K562 (cell line): ENCODE measurements at regions not wholly inside any gene's neighbourhood (a gene's known extent, or its start where the extent isn't known, plus 50 kb on each side); places are given as distances from the start of the nearest gene placed in this dataset.
A peak's percentile ranks its signal among the peaks of the same experiment; 100 is the strongest.

ENCODE experiments used
- BCL6 ChIP-seq: fragments of 250-450 bp; sonication (Bioruptor Pico); IDR thresholded peaks from 2 replicates; pipeline ENCODE4 v1.4.0; 2020
- BRCA1 ChIP-seq, 2 experiments: fragments of 450-650 bp in 1 of 2; sonication (generic) in 1 of 2; formaldehyde crosslinking in 1 of 2; IDR thresholded peaks; 2 replicates each; pipeline versions ENCODE4 v1.5.0 to v1.6.1; 2017 to 2020; ENCODE audit warnings: mild to moderate bottlenecking in 1 of 2, missing genetic modification reagents in 1 of 2
- CBFA2T2 ChIP-seq: fragments of 450-650 bp; conservative IDR thresholded peaks from 2 replicates; pipeline ENCODE4 v1.6.1; 2017; ENCODE audit warnings: mild to moderate bottlenecking
- CHD2 ChIP-seq: IDR thresholded peaks from 2 replicates; pipeline ENCODE4 v1.6.1; 2011; ENCODE audit warnings: low read depth, low read length
- ELF1 ChIP-seq: fragments of 200-800 bp; sonication (Bioruptor generic); IDR thresholded peaks from 2 replicates; pipeline ENCODE4 v1.6.1; 2016; ENCODE audit warnings: missing genetic modification characterization, missing compliant biosample characterization
- EZH2 ChIP-seq: IDR thresholded peaks from 2 replicates; pipeline ENCODE4 v1.6.1; 2012; ENCODE audit warnings: low read depth, mild to moderate bottlenecking, inconsistent platforms, low read length, borderline replicate concordance
- IRF9 ChIP-seq: fragments of 450-650 bp; IDR thresholded peaks from 2 replicates; pipeline ENCODE4 v1.6.1; 2016; ENCODE audit warnings: missing biosample characterization, missing genetic modification characterization
- KDM1A ChIP-seq, 2 experiments: fragments of 450-650 bp; IDR thresholded peaks; 2 replicates each; pipeline ENCODE4 v1.6.1; 2016; ENCODE audit warnings: mild to moderate bottlenecking in 2 of 2
- PHF8 ChIP-seq: fragments of 200-600 bp; sonication (generic); IDR thresholded peaks from 2 replicates; pipeline ENCODE4 v1.6.1; 2012; ENCODE audit warnings: mixed run types, mild to moderate bottlenecking, inconsistent platforms, low read length, moderate library complexity, borderline replicate concordance
- PHTF2 ChIP-seq: fragments of 250-450 bp; sonication (Bioruptor Pico); IDR thresholded peaks from 2 replicates; pipeline ENCODE4 v1.5.0; 2021; ENCODE audit warnings: mild to moderate bottlenecking
- POLR2B ChIP-seq: fragments of 450-650 bp; IDR thresholded peaks from 2 replicates; pipeline ENCODE4 v1.6.1; 2018; ENCODE audit warnings: low read depth; ENCODE audit not compliant: partially characterized antibody
- RFX7 ChIP-seq: fragments of 250-450 bp; sonication (Bioruptor Pico); IDR thresholded peaks from 2 replicates; pipeline ENCODE4 v1.5.1; 2021; ENCODE audit warnings: mild to moderate bottlenecking
- RREB1 ChIP-seq: fragments of 250-450 bp; sonication (Bioruptor Pico); IDR thresholded peaks from 2 replicates; pipeline ENCODE4 v1.4.0; 2020
- SAFB ChIP-seq: fragments of 200-400 bp; formaldehyde crosslinking; IDR thresholded peaks from 2 replicates; pipeline ENCODE4 v1.6.1; 2017; ENCODE audit warnings: low read depth, low read length, borderline replicate concordance
- ZBTB26 ChIP-seq: fragments of 450-650 bp; formaldehyde crosslinking; IDR thresholded peaks from 2 replicates; pipeline ENCODE4 v1.4.0; 2022; ENCODE audit warnings: missing genetic modification characterization
- ZFPM2 ChIP-seq: fragments of 250-450 bp; sonication (Bioruptor Pico); IDR thresholded peaks from 2 replicates; pipeline ENCODE4 v1.5.1; 2022; ENCODE audit warnings: mild to moderate bottlenecking
- TF ChIP-seq, protein P1 (sequence below): sonication (generic); formaldehyde crosslinking; IDR thresholded peaks from 2 replicates; pipeline ENCODE4 v1.8.1; 2023; ENCODE audit warnings: mild to moderate bottlenecking, missing genetic modification reagents
- TF ChIP-seq, protein P2 (sequence below): fragments of 250-450 bp; sonication (Bioruptor Pico); IDR thresholded peaks from 2 replicates; pipeline ENCODE4 v1.4.0; 2020; ENCODE audit warnings: mild to moderate bottlenecking, moderate library complexity

- TF ChIP-seq PHTF2 (CRISPR knock-in tag), result no peak
- no peak for TF ChIP-seq SAFB
- TF ChIP-seq CBFA2T2, result peak; percentile 80
- no peak for TF ChIP-seq RREB1 (CRISPR knock-in tag)
- TF ChIP-seq RFX7 (CRISPR knock-in tag), result no peak
- no peak for TF ChIP-seq IRF9 (tag)
- TF ChIP-seq BRCA1 (IDR thresholded peaks at IDR 0.05), result no peak
- no peak for TF ChIP-seq BRCA1 (CRISPR knock-in tag; IDR thresholded peaks at IDR 0.05)
- no peak for TF ChIP-seq ZFPM2
- no peak for TF ChIP-seq PHF8
- TF ChIP-seq BCL6 (CRISPR knock-in tag), result no peak
- TF ChIP-seq KDM1A (IDR thresholded peaks at IDR 0.05), result peak; percentile 98
- TF ChIP-seq ELF1 (tag), result no peak
- TF ChIP-seq POLR2B, result no peak
- TF ChIP-seq ZBTB26 (CRISPR knock-in tag), result no peak
- TF ChIP-seq, protein P1, sequence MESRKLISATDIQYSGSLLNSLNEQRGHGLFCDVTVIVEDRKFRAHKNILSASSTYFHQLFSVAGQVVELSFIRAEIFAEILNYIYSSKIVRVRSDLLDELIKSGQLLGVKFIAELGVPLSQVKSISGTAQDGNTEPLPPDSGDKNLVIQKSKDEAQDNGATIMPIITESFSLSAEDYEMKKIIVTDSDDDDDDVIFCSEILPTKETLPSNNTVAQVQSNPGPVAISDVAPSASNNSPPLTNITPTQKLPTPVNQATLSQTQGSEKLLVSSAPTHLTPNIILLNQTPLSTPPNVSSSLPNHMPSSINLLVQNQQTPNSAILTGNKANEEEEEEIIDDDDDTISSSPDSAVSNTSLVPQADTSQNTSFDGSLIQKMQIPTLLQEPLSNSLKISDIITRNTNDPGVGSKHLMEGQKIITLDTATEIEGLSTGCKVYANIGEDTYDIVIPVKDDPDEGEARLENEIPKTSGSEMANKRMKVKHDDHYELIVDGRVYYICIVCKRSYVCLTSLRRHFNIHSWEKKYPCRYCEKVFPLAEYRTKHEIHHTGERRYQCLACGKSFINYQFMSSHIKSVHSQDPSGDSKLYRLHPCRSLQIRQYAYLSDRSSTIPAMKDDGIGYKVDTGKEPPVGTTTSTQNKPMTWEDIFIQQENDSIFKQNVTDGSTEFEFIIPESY, result no peak
- TF ChIP-seq, protein P2, sequence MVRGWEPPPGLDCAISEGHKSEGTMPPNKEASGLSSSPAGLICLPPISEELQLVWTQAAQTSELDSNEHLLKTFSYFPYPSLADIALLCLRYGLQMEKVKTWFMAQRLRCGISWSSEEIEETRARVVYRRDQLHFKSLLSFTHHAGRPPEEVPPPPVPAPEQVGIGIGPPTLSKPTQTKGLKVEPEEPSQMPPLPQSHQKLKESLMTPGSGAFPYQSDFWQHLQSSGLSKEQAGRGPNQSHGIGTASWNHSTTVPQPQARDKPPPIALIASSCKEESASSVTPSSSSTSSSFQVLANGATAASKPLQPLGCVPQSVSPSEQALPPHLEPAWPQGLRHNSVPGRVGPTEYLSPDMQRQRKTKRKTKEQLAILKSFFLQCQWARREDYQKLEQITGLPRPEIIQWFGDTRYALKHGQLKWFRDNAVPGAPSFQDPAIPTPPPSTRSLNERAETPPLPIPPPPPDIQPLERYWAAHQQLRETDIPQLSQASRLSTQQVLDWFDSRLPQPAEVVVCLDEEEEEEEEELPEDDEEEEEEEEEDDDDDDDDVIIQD, result no peak
- no peak for TF ChIP-seq EZH2
- no peak for TF ChIP-seq CHD2
Observed at GRCh38 chr3:193872265-193872753, 263.6 kb upstream of the HES1 start (continued).
